DMS53 (cell line): ENCODE measurements at regions not wholly inside any gene's neighbourhood (a gene's known extent, or its start where the extent isn't known, plus 50 kb on each side); places are given as distances from the start of the nearest gene placed in this dataset.

Experiments used
- DNase-seq: peaks from one replicate; lab custom pipeline; 2025; lab: John Stamatoyannopoulos, UW

DNA sequence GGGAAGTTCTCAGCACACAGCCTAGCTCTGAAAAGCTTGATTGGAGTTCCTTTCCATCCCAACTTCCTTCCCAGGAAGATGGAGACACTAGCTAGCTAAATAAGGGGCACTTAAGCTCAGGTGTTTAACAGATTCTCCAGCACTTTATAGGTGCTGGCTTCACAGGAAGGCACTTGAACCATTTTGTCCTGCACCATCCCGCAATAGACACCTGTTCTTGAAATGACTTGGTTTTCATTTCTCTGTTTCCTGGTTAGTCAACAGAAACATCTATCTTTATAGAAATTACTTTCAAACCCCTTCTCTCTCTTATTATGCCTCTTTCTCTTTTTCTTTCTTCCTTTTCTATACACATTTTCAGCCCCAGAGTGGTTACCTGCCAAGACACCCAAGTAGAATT lies 409.9 kb upstream of the ZFHX3 start:
- no peak for DNase-seq

DNA sequence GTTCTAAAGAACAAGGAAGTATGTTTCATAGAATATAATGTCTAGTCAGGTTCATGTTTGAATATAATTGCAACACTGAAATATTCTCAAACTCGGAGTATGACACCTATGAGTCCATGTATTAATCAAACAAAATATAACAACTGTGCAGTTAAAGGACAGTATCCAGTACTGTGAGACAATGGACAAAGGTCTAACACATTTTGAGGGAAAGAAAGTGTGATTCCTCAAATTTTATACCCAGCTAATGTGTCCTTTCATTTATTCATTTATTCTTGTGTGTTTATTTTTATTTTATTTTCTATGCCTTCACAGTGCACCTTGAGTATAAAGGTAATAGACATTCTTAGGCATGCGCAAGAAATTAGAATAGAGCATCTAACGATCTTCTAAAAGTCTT lies 401.0 kb upstream of the ZFHX3 start:
- no peak for DNase-seq

DNA sequence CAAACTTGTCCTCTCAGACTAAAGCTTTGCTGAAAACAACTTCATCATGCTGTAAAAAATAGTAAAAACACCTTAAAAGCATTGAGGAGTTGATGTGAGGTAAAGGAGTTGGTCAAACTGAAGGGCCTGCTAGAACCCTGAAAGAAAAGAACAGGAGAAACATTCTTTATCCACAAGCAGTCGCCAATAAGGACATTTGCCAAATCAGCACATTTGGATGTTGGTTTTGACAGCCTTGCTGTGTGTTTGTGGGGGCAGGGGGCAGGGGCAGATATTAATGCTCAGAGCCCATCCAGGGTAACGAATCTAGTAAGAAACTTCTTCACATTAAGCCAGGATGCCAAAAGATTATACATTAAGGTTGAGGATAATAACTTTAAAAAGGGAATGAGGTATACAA lies 399.9 kb upstream of the ZFHX3 start:
- no peak for DNase-seq

DNA sequence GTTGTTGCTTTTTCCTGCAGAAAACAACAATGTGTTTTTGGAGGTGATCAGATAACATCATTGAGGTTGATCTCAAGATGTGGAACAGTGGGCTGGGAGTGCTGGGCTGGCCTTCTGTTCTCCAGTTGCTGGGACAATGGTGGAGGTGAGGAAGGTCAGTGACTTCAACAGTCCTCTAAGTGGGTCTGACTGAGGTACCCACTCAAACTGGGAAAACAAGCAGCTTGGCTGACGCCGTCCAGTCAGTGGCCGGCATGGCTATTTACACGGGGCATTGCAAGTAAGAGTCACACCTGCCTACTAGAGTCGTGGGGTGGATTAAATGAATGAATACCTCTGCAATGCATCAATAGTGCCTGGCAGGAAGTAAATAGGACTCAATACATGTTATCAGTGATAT lies 386.7 kb upstream of the ZFHX3 start:
- DNase-seq = peak; percentile 79

DNA sequence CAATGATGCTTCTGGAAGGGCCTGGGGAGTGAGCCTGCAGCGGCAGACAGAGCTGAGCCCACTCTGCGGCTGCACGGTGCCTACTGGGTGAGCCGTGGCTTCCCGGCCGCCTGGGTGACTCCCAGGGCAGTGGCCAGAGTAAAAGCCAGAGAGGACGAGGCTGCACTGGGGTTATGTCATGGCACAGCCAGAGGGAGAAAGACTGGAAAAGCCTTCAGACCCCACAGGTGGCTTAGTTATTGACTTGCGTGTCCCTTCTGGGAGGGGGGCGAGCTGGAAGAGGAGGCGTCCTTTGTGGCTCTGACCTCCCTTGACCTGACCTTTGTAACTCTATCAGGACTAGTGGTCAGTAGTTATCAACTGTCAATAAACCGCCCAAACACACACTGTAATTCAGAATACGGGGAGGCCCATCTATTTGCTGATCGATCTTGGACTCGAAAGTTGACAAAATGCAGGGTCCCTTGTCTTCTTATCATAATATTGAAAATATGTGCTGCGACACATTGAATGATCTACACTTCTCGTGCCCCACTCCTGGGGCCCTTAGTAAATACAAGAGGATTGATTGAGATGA lies 385.9 kb upstream of the ZFHX3 start:
- DNase-seq = no peak

DNA sequence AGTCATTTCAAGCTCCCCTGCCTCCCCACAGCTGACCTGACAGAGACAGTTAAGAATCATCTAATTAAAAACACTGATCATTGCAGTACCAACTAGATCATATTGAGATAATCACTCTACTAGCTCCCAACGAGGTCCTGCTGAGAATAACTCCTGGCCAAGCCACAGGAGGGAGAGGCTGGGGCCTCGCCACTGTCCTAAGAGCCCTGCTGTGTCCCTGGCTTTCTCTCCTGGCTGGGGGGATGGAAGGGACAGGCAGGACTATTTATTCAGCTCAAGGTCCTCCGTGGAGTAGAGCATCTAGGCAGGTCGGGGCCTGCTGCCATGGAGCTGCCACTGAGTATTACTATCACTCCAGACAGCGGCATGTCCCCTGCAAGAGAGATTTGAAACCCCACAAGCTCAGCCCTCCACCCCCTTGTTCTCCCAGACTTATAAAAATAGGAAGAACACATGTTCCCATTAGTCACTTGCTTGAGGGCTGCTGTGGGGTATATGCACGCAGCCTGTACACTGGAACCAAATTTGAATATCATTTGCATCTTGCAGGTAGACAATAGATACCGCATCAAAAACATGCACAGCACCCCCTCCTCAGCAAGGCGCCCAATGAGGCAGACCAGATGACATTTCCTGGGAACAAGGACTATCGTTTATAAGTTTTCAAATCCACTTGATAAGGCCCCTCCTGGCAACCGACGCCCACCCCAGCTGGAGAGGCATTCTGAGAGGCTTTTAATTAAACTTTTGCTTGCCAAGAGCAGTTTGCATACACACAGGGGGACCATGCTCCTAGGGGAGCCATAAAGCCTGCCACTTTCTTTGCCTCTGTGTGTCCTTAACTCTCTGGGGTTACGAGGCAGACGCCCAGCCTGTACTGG lies 385.2 kb upstream of the ZFHX3 start:
- no peak for DNase-seq

DNA sequence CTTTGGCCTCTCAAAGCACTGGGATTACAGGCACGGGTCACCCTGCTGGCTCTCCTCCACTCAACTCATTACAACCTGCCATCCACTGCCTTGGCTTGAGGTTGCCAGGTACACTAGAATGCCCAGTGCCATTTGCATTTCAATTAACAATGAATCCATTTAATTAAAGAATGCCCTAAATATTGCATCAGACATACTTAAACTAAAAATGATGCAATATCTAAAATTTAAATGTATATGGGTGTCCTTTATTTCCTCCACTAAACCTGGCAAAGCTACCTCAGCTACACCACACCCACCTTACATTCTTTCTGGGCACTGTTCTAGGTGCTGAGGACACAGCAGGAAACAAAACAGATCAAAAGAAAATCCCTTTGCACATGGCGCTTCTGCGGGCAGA lies 382.2 kb upstream of the ZFHX3 start:
- no peak for DNase-seq

DNA sequence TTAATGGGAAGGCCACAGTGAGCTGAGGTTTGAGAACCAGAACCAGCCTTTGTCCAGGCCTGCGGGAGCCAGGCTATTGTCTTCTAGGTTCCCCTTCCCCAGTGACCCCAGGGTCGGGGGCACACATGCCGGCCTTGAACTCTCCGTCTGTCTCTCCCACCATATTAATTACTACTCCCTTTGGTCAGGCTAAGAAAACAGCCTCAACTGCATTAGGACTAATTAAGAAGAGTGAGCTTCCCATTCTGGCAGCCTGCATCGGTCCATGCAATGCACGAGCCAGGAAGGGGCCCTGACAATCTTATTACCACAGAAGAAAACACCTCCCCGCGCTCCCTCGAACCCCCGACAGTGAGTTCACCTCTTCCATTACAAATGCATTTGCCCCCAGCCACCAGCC lies 380.2 kb upstream of the ZFHX3 start:
- DNase-seq = no peak

- DNase-seq = no peak
These were observed 379.2 kb upstream of the ZFHX3 start for GRCh38 chr16:73427164-73427563.

- DNase-seq = no peak
These were observed 378.7 kb upstream of the ZFHX3 start for GRCh38 chr16:73426433-73427160.

GRCh38 chr16:73420676-73421075 lies 372.7 kb upstream of the ZFHX3 start:
- DNase-seq = no peak

- DNase-seq = no peak
These were observed 372.3 kb upstream of the ZFHX3 start for GRCh38 chr16:73420244-73420643.

GRCh38 chr16:73418691-73419090 lies 370.8 kb upstream of the ZFHX3 start:
- DNase-seq = no peak

GRCh38 chr16:73418051-73418450 lies 370.1 kb upstream of the ZFHX3 start:
- no peak for DNase-seq

DNA sequence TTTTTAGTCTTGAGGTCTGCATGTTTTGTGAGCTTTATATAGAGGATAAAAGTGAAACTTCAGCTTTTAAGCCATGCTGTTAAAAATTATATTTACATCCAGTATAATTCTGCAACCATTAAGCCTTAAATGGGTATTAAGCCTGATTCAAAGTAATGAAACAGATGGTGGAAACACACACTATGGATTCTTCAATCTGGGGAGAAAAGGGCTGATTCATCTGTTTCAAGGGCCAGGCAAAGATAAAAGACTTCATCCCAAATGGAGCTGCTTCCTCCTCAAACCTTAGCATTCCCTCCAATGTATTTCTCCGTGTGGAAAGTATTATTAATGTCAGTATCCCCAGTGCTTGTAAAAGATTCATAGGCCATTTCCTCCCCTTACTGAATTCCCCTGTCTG lies 367.4 kb upstream of the ZFHX3 start:
- DNase-seq = no peak

- no peak for DNase-seq
These were observed 366.7 kb upstream of the ZFHX3 start for GRCh38 chr16:73414638-73415037.

GRCh38 chr16:73413830-73414190 lies 365.9 kb upstream of the ZFHX3 start:
- DNase-seq = no peak

DNA sequence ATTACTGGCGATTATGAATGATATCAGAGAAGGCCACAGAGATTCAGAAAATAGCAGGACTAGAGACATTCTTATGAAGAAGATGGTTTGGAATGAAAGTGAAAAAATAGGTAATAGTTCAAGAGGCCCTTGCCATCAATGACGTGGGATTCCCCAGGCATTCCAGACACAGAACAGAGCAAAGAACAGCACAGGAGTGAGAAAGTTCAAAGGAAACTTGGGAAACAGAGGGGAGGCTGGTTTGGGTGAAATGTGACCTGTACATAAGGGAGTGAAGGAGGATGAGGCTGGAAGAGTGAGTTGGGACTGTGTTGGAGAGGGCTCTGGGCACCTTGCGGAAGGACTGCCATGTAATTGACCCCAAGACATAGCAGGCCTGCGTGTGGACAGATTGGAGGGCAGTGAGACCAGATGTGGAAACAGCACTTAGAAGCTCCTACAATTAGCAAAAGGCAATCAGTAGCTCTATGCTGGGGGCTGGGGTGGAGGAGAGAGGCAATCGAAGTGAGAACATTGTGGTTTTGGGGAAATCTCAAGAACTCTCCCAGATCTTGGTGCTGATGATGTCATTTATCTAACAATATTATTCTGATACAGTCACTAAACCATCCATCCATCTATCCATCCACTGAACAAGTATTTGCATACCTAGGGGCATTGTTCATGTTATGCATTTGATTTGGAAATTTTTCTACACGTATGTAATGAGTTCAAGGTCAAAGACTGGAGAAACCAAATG lies 365.3 kb upstream of the ZFHX3 start:
- no peak for DNase-seq

DNA sequence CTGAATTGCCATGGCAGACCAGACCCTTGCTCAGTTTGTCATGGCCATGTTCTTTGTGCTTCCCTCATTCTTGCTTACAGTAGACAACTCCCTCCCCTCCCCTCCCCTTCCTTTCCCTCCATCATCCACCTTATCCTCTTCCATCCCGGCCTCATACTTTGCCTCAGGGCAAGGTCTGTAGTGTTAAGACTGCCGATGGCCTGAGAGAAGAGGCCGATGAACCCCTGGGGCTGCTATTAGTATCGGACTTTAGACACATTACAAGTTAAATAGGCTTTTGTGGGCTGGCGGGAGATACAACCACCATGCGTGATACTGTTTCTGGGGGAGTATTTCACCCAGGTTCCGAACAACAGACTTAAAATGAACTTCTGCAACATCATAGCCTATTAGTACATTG lies 364.5 kb upstream of the ZFHX3 start:
- no peak for DNase-seq

DNA sequence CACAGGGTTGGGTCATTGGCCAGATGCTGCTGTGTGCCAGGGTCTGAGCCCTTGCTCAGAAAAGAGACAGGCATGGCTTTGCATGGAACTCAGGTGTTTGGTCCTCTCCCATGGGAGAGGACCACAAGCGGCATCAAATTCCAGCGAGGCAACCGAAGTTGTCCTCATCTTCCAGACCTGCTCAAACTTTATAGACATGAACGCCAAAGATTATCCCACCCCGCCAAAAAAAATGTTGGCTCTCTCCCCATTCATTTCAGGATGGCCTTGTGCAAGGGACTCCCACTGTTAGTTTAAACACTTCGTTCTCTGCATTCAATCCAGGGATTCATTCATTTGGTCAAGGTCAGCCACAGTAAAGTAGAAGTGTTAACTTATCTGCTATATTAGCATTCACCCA lies 360.8 kb upstream of the ZFHX3 start:
- no peak for DNase-seq

DNA sequence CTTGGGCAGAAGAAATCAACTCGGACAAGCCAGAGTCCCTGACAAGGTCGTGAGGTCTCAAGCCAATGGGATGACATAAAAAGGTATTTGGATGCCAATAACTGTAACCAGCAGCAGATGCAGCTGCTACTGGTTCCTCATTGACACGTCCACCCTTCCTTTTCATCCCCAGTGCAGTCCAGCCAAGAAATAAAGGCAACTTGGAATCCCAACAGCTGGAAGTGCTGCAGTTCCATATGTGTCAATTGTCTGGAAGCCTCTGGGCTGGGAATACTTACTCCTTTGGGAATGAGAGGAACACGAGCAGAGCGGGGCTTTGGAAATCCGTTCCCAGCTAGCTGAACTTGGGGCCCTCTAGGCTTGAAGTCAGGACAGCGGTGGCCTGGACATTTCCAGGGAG lies 360.4 kb upstream of the ZFHX3 start:
- no peak for DNase-seq

DNA sequence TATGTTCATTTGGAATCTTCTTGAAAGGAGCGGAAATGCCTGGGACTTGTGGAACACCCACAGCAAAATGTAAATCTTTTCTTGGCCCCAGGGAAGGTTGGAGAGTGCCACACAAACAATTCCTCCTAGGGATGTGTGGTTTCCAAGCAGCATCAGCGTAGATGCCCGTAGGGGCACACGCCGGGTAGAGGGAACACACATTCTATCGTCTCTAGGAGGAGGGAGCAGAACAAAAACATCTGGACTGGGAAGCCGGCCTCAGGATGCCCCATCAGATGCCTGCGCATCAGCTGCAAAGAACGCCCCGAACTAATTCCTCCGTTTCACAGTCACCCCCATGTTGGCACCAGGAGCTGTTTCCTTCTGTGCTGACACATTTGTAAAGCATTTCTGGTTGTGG lies 357.9 kb upstream of the ZFHX3 start:
- no peak for DNase-seq

- no peak for DNase-seq
These were observed 356.1 kb upstream of the ZFHX3 start for GRCh38 chr16:73404001-73404400.
